GM12873 (cell line): ENCODE measurements at regions not wholly inside any gene's neighbourhood (a gene's known extent, or its start where the extent isn't known, plus 50 kb on each side); places are given as distances from the start of the nearest gene placed in this dataset.

Experiments used
- TF ChIP-seq, protein P1 (sequence below): IDR thresholded peaks from 2 replicates; pipeline ENCODE4 v1.5.1; 2012; ENCODE audit warnings: low read depth, mild to moderate bottlenecking, moderate library complexity, low read length, control low read depth; ENCODE audit not compliant: insufficient read depth; ENCODE audit errors: missing control alignments

DNA sequence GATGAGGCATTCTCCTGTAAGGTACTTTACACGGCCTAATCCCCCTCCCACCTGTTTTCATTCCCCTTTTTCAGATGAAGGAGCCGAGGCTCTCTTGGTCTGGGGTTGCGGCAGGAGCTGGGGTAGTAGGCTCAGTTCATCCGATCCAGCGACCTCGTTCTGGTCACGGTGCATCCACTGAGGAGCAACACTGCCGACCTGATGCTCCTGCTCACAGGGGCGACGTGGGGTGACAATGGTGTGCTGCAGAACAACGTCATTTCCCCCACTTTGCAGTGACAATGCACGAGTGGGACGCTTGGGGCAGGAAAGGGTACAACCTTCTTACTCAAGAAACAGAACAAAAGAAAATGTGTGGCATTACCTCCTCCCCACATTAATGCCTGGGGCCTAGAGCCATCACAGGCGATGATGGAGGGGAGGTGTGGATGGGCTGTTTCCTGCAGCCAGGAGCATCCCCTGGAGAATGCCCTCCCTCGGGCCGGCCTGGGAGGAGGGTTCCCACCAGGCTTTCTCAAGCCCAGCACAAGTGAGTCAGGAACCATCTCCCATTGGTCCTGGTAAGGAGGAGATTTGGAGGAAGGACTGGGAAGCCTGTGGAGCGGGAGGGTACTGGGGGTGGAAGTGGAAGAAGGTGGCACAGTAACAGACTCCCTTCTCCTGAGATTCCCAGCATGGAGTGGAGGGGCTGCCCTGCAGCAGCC, 125.6 kb downstream of the SPATA19 start:
- TF ChIP-seq, protein P1, sequence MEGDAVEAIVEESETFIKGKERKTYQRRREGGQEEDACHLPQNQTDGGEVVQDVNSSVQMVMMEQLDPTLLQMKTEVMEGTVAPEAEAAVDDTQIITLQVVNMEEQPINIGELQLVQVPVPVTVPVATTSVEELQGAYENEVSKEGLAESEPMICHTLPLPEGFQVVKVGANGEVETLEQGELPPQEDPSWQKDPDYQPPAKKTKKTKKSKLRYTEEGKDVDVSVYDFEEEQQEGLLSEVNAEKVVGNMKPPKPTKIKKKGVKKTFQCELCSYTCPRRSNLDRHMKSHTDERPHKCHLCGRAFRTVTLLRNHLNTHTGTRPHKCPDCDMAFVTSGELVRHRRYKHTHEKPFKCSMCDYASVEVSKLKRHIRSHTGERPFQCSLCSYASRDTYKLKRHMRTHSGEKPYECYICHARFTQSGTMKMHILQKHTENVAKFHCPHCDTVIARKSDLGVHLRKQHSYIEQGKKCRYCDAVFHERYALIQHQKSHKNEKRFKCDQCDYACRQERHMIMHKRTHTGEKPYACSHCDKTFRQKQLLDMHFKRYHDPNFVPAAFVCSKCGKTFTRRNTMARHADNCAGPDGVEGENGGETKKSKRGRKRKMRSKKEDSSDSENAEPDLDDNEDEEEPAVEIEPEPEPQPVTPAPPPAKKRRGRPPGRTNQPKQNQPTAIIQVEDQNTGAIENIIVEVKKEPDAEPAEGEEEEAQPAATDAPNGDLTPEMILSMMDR, result no peak

DNA sequence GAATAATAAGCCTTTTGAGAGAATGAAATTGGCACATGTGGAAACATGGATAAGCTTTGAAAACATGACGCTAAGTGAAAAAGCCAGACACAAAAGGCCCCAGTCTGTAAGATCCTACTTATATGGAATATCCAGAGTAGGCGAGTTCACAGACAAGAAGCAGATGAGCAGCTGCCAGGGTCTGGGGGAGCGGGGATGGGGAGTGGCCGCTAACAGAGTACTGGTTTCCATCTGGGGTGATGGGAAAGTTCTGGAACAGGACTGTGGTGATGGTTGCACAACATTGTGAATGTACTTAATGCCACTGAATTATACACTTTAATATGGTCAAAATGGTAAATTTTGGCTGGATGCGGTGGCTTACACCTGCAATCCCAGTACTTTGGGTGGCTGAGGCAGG, 126.5 kb downstream of the SPATA19 start:
- TF ChIP-seq, protein P1, result no peak

DNA sequence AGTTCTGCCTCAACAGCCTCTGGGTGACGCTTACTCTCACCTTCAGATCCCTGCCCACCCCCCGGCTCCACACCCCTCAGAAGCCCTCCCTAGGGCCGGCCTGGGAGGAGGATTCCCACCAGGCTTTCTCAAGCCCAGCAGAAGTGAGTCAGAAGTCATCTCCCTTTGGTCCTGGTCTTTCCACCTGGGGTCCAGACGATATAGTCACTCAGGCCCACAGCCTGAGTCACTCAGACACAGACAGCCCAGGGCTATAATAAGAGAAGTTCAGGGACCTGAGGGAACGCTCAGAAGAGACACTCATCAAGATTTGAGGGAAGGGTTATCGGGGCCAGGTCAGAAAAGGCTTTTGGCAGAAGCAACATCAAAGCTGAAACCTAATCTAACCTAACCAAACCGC, 127.1 kb downstream of the SPATA19 start:
- TF ChIP-seq, protein P1, result no peak

DNA sequence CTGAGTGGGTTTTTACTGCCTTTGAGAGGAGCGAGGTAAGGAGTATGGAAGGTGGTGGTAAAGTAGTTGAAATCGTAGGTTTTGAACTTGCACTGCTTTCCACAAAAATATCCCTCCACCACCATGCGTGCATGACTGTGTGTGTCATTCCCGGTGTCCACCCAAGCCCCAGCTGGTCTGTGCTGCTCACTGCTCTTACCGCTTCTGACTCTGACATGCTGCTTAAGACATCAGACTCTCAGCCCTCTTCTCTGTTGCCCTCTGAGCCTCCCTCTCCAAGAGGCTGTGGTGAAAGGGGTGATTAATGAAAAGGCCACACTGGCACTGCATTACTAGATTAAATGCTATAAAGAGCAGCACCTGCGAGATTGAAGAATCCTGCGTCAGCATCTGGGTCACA, 128.7 kb downstream of the SPATA19 start:
- TF ChIP-seq, protein P1, result no peak

DNA sequence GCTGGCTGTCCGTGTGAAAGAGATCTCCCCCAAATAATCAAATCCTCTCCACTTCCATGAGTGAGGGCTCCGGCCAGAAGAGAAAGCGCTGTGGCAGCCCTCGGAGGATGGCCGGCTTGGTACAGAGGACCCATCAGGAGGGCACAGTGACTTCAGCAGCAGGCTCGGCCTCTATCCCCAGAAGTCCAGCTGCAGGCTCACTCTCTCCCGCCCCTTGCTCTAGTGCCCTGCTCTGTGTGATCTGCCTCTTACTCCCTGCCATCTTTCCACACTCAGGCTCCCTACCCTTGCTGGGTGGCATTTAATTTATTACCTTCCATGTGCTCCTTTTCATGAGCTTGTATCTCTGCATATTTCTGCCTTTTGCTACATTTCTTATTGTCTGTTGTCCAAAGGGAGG, 129.7 kb downstream of the SPATA19 start:
- TF ChIP-seq, protein P1, result no peak

DNA sequence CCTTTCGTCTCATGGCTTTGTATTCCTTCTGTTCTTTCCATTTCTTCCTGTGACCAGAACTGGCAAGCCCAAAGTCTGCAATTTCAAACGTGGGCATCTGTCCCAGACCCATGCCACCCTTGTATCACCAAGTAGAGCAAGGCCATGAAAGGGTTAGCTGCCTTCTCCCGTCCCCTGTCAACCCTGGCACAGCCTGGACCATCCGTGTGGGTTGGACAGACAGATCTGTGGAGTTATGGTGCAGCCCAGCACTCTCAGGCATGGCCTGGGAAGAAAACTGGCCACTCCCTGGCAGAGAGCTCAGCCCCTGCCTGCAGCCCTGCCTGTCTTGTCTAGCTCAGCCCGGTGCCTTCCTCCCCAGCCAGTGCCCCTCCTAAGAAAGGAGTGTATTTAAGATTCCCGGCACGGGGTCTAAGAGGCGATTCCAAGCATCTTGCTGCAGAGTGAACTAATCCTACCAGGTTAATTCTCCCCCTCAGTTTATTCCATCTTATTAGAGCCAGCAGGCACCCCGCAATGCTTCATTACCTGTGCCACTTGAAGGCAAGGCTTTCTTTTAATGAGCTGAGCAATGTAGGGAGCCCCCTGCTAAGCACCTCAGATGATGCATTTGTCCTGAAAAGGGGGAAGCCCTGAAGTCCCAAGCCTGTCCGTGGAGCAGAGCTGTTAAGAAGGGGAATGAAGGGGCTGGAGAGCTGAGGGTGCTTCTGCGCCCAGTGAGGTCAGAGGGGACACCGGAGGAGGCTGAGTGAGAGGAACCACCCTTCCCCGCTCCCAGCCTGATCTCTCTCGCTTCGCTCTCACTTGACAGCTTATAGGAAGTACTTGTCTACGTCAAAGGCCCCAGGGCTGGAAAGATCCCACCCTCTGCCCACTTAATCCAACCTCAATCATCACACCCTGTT, 130.6 kb downstream of the SPATA19 start:
- TF ChIP-seq, protein P1, result no peak

DNA sequence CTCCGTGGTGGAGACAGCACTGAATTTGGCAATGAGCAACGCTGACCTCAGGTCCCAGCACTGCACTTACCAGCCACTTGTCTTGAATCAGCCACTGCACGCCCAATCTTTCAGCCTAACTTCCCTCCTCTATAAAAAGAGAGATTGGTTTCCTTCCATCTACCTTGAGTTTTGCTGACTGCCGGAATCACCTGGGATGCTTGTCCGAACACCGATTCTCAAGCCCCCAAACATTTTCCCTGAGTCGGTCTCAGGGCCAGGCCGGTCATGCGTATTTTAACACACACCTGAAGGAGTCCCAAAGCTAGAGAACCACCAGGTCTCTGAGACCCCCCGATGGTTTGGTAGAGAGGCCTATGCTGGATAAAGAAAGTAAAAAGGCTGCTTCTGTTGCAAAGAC, 131.5 kb downstream of the SPATA19 start:
- TF ChIP-seq, protein P1, result no peak
